Transverse colon (tissue), 4 donors: ENCODE measurements at regions not wholly inside any gene's neighbourhood (a gene's known extent, or its start where the extent isn't known, plus 50 kb on each side); places are given as distances from the start of the nearest gene placed in this dataset.

Source experiments
- CTCF ChIP-seq, 5 experiments: fragments of 200-600 bp in 3 of 5; fragments of 450-650 bp in 2 of 5; sonication (generic) in 3 of 5; IDR thresholded peaks; 1 replicate in 2 of 5; 2 replicates in 3 of 5; pipeline ENCODE4 v1.5.1; 2016 to 2017; ENCODE audit warnings: antibody characterized with exemption in 5 of 5, inconsistent platforms in 3 of 5, mild to moderate bottlenecking in 2 of 5, moderate library complexity in 1 of 5
- POLR2AphosphoS5 ChIP-seq, 3 donors: sonication (generic); formaldehyde crosslinking; IDR thresholded peaks; one replicate each; pipeline ENCODE4 v1.6.1; 2016; ENCODE audit warnings: antibody characterized with exemption in 3 of 3

GRCh38 chrX:21174439-21174838, 199.8 kb upstream of the CNKSR2 start:
- no peak for TF ChIP-seq POLR2AphosphoS5 (IDR thresholded peaks at IDR 0.05)
- no peak for TF ChIP-seq CTCF (IDR thresholded peaks at IDR 0.05)
